Immature natural killer cell (primary cell): ENCODE measurements at regions not wholly inside any gene's neighbourhood (a gene's known extent, or its start where the extent isn't known, plus 50 kb on each side); places are given as distances from the start of the nearest gene placed in this dataset.

Experiments
- DNase-seq, 3 donors: peaks; one replicate each; pipeline ENCODE4 v3.0.0; 2022; ENCODE audit warnings: mixed read lengths in 1 of 3
- H3K27ac Mint-ChIP-seq, 6 donors: one replicate each; pipeline ENCODE4 v1.8.0; 2020; ENCODE audit warnings: mixed read lengths in 6 of 6, mild to moderate bottlenecking in 5 of 6, inconsistent platforms in 4 of 6, moderate library complexity in 3 of 6
- H3K27me3 Mint-ChIP-seq, 3 donors: one replicate each; pipeline ENCODE4 v1.8.0; 2020 to 2021; ENCODE audit warnings: low read depth in 3 of 3, mild to moderate bottlenecking in 3 of 3, mixed read lengths in 3 of 3, moderate library complexity in 3 of 3, inconsistent platforms in 1 of 3
- H3K36me3 Mint-ChIP-seq, 3 donors: one replicate each; pipeline ENCODE4 v1.8.0; 2020; ENCODE audit warnings: mixed read lengths in 3 of 3, inconsistent platforms in 2 of 3, mild to moderate bottlenecking in 2 of 3
- H3K4me1 Mint-ChIP-seq, 2 donors: one replicate each; pipeline ENCODE4 v1.8.0; 2020; ENCODE audit warnings: inconsistent platforms in 2 of 2, mild to moderate bottlenecking in 2 of 2, mixed read lengths in 2 of 2, moderate library complexity in 1 of 2
- H3K4me3 Mint-ChIP-seq, 5 donors: one replicate each; pipeline ENCODE4 v1.8.0; 2020; ENCODE audit warnings: mild to moderate bottlenecking in 5 of 5, mixed read lengths in 5 of 5, inconsistent platforms in 3 of 5, moderate library complexity in 3 of 5
- H3K9me3 Mint-ChIP-seq, 6 donors: one replicate each; pipeline ENCODE4 v1.8.0; 2020; ENCODE audit warnings: mild to moderate bottlenecking in 6 of 6, mixed read lengths in 6 of 6, inconsistent platforms in 4 of 6, moderate library complexity in 3 of 6

GRCh38 chr10:25661632-25662031 is 272.4 kb upstream of the MYO3A start:
- DNase-seq = no peak
- H3K36me3 Mint-ChIP-seq = no peaks in the 10 kb centered on the region
- H3K4me1 Mint-ChIP-seq = no peaks in the 10 kb centered on the region
- peaks cover 0 to 4% (median 2%) of the 10 kb centered on the region in 3 donors for H3K27me3 Mint-ChIP-seq
- peaks cover 3 to 18% (median 6%) of the 10 kb centered on the region in 6 donors for H3K9me3 Mint-ChIP-seq
- no peak overlapping the region for H3K27ac Mint-ChIP-seq
- H3K4me3 Mint-ChIP-seq = no peak overlapping the region

DNA sequence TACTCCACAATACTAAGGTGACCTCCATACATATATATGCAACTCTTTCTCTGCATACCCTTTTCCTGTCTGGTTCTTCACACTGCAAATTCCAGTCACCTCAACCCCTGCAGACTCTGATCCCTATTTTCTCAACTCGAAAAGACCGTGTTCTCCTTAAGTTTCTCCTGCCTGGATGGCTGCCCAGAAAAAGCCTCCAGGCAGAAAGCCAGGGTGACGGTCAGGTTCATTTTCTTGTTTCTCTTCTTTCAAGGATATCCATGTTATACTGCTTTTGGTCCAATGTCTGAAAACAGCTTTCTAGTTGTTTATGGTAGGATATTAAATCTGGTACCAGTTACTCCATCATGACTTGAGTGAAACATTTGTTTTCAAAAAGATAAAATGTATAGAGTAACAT is 267.8 kb upstream of the MYO3A start:
- Mint-ChIP-seq H3K9me3 (peaks cover 2 to 15% (median 7%) of the 10 kb centered on the region in 6 donors), H3K4me1 (no peaks in the 10 kb centered on the region), H3K4me3 (no peak overlapping the region), H3K36me3 (no peaks in the 10 kb centered on the region), H3K27me3 (peaks cover 0 to 4% (median 2%) of the 10 kb centered on the region in 3 donors), H3K27ac (no peak overlapping the region)
- no peak for DNase-seq

- peaks cover 0 to 4% (median 0%) of the 10 kb centered on the region in 3 donors for H3K27me3 Mint-ChIP-seq
- H3K4me3 Mint-ChIP-seq = no peak overlapping the region
- no peak overlapping the region for H3K27ac Mint-ChIP-seq
- no peaks in the 10 kb centered on the region for H3K36me3 Mint-ChIP-seq
- no peak for DNase-seq
- no peaks in the 10 kb centered on the region for H3K4me1 Mint-ChIP-seq
- peaks cover 0 to 16% (median 8%) of the 10 kb centered on the region in 6 donors for H3K9me3 Mint-ChIP-seq
Measured at GRCh38 chr10:25675204-25675603, 258.8 kb upstream of the MYO3A start.

DNA sequence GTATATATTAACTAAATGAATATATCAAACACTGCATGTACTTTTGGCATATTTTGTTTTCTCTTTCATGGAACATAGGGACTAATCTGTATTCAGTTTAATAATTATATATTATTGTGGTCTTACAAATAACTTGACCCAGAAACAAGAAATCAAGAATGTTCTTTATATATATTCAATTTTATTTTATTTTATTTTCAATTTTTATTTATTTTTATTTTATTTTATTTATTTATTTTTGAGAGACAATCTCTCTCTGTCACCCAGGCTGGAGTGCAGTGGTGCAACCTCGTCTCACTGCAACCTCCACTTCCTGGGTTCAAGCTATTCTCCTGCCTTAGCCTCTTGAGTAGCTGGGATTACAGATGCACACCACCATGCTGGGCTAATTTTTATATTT is 258.4 kb upstream of the MYO3A start:
- Mint-ChIP-seq H3K27me3 (peaks cover 0 to 4% (median 0%) of the 10 kb centered on the region in 3 donors), H3K9me3 (peaks cover 0 to 16% (median 8%) of the 10 kb centered on the region in 6 donors), H3K27ac (no peak overlapping the region), H3K36me3 (no peaks in the 10 kb centered on the region), H3K4me1 (no peaks in the 10 kb centered on the region), H3K4me3 (no peak overlapping the region)
- no peak for DNase-seq

DNA sequence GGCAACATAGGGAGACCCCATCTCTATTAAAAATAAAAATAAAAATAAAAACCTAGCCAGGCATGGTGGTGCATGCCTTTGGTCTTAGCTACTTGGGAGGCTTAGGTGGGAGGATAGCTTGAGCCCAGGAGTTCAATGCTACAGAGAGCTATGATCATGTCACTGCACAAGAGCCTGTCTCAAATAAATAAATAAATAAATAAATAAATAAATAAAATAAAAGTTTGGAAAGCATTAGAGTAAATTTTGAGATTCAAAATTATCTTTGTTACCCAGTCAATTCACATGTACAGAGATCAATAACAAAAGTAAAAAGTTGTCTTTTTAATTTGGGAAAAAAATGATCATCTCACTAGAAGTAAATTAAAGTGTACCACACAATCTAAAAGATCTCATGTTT is 255.8 kb upstream of the MYO3A start:
- Mint-ChIP-seq H3K9me3 (peaks cover 0 to 12% (median 6%) of the 10 kb centered on the region in 6 donors), H3K4me3 (no peak overlapping the region), H3K36me3 (no peaks in the 10 kb centered on the region), H3K27me3 (peaks cover 0 to 4% (median under 1%) of the 10 kb centered on the region in 3 donors), H3K4me1 (no peaks in the 10 kb centered on the region), H3K27ac (no peak overlapping the region)
- DNase-seq = no peak

- no peak for DNase-seq
- Mint-ChIP-seq H3K4me1 (no peaks in the 10 kb centered on the region), H3K4me3 (no peak overlapping the region), H3K9me3 (peaks cover 0 to 8% (median 6%) of the 10 kb centered on the region in 6 donors), H3K36me3 (no peaks in the 10 kb centered on the region), H3K27ac (no peak overlapping the region), H3K27me3 (peaks cover 0 to 4% (median 4%) of the 10 kb centered on the region in 3 donors)
Measured at GRCh38 chr10:25678666-25679065, 255.4 kb upstream of the MYO3A start.

- Mint-ChIP-seq H3K9me3 (peaks cover 0 to 4% (median 0%) of the 10 kb centered on the region in 6 donors), H3K4me1 (no peaks in the 10 kb centered on the region), H3K27me3 (peaks cover 0 to 7% (median 0%) of the 10 kb centered on the region in 3 donors), H3K27ac (no peak overlapping the region), H3K36me3 (no peaks in the 10 kb centered on the region), H3K4me3 (no peak overlapping the region)
- DNase-seq = no peak
Measured at GRCh38 chr10:25682203-25682851, 251.7 kb upstream of the MYO3A start.

DNA sequence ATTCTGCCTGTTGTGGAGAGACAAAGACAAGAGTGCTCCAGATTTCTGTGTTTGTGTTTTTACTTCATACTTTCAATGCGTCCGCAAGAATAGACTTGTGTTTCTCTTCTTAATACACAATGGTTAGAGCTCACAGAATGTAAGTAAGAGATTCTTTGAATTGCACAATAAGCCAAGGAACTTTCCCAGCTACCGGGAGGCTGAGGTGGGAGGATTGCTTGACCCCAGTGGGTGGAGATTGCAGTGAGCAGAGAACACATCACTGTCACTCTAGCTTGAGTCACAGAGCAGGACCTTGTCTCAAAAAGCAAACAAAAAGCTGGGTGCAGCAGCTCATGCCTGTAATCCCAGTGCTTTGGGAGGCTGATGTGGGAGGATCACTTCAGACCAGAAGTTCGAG is 250.7 kb upstream of the MYO3A start:
- DNase-seq = no peak
- H3K27me3 Mint-ChIP-seq = peaks cover 0 to 7% (median 0%) of the 10 kb centered on the region in 3 donors
- no peaks in the 10 kb centered on the region for H3K36me3 Mint-ChIP-seq
- no peaks in the 10 kb centered on the region for H3K4me1 Mint-ChIP-seq
- no peak overlapping the region for H3K27ac Mint-ChIP-seq
- H3K9me3 Mint-ChIP-seq = peaks cover 0 to 4% (median 0%) of the 10 kb centered on the region in 6 donors
- H3K4me3 Mint-ChIP-seq = no peak overlapping the region

DNA sequence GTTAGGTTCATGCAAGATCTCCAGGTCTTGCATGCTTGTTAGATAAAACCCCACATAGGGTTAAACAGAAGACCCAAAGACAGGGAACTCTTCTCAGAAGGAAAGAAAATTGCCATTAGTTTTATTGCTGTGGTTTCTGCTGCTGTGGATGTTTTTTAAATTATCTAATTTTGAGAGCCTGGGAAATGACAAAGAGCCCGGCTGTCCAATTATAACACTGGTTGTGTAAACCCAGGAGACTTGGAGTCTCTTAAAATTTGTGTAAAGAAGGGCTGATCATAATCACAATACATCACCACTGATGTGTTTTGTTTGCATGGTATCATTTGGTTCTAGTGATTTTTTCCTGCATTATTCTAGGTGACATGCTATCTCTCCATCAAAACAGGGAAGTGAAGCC is 246.5 kb upstream of the MYO3A start:
- peaks cover 0 to 7% (median 4%) of the 10 kb centered on the region in 3 donors for H3K27me3 Mint-ChIP-seq
- peaks cover 0 to 9% of the 10 kb centered on the region in 2 donors for H3K4me1 Mint-ChIP-seq
- H3K4me3 Mint-ChIP-seq = no peak overlapping the region
- no peaks in the 10 kb centered on the region for H3K36me3 Mint-ChIP-seq
- peaks cover 0 to 10% (median 0%) of the 10 kb centered on the region in 6 donors for H3K9me3 Mint-ChIP-seq
- DNase-seq = no peak
- no peak overlapping the region for H3K27ac Mint-ChIP-seq

GRCh38 chr10:25689346-25690100 is 244.5 kb upstream of the MYO3A start:
- no peak for DNase-seq
- Mint-ChIP-seq H3K27me3 (peaks cover 0 to 4% (median 1%) of the 10 kb centered on the region in 3 donors), H3K4me1 (peaks cover 0 to 16% of the 10 kb centered on the region in 2 donors), H3K4me3 (no peak overlapping the region), H3K27ac (no peak overlapping the region), H3K9me3 (peaks cover 0 to 7% (median 0%) of the 10 kb centered on the region in 6 donors), H3K36me3 (no peaks in the 10 kb centered on the region)

GRCh38 chr10:25692761-25693160 is 241.3 kb upstream of the MYO3A start:
- H3K4me1 Mint-ChIP-seq = peaks cover 9 to 27% of the 10 kb centered on the region in 2 donors
- H3K4me3 Mint-ChIP-seq = no peak overlapping the region
- DNase-seq = peak in 2 of 3 donors; percentile 12 to 26
- H3K9me3 Mint-ChIP-seq = peaks cover 0 to 6% (median 0%) of the 10 kb centered on the region in 6 donors
- H3K36me3 Mint-ChIP-seq = no peaks in the 10 kb centered on the region
- H3K27me3 Mint-ChIP-seq = peaks cover 0 to 5% (median 4%) of the 10 kb centered on the region in 3 donors
- no peak overlapping the region for H3K27ac Mint-ChIP-seq

DNA sequence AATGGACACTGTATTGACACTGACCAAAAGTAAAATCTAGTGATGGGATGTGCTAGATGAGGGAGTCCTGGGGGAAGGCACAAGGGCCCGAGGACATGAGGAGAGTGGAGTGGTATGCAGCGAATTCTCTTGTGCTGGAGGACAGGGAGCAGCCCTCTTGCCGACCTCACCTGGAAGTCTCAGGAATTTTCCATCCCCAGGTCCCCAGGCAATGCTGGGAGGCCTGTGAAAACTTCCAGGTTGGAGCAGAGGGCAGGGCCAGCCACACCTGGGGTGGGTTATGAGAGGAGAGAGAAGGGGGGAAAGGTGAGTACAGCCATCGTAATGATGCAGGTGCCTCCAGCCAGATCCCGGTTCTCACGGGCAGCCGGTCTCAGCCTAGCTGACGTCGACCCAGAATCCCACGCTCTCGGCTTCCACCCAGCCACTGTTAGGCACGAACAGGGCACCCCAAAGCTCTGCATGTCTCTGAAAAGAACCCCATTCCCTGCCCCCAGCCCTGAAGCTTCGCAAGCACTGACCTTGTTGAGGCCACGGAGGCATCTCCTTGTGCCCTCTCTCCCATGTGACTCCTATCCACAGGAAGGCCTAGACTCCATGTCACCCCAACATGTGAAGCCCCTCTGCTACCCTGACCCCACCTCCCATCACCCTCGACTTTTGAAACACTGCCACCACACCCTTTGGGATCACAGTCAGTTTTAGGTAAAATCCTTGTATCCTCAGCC is 239.7 kb upstream of the MYO3A start:
- DNase-seq = no peak
- no peak overlapping the region for H3K27ac Mint-ChIP-seq
- peaks cover 1 to 7% (median 3%) of the 10 kb centered on the region in 3 donors for H3K27me3 Mint-ChIP-seq
- peaks cover 9 to 27% of the 10 kb centered on the region in 2 donors for H3K4me1 Mint-ChIP-seq
- peak overlapping the region in 3 of 5 donors; percentile 15 to 35 (median 17) for H3K4me3 Mint-ChIP-seq
- H3K9me3 Mint-ChIP-seq = peaks cover 0 to 4% (median 0%) of the 10 kb centered on the region in 6 donors
- H3K36me3 Mint-ChIP-seq = no peaks in the 10 kb centered on the region

DNA sequence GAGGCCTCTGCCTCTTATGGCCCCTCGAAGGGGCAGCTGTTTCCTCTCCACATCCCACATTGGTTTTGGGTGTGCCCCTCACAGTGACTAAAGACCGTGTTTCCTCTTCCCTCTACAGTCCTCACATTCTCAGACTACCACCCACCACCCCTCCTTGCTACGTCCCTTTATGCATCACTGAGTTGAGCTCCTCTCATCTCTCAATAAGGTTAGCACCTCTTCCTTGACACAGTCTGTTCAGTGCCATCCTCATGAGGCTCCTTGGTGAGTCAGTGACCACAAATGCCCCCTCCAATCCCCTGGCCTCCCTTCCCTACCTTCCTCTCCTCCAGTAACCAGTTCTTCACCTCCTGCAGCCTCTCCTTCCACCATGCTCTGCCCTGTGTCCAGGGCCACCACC is 239.1 kb upstream of the MYO3A start:
- Mint-ChIP-seq H3K27me3 (peaks cover under 1 to 7% (median 3%) of the 10 kb centered on the region in 3 donors), H3K4me1 (peaks cover 9 to 27% of the 10 kb centered on the region in 2 donors), H3K4me3 (peak overlapping the region in 4 of 5 donors; percentile 13 to 35 (median 16)), H3K36me3 (no peaks in the 10 kb centered on the region), H3K9me3 (peaks cover 0 to 4% (median 0%) of the 10 kb centered on the region in 6 donors), H3K27ac (no peak overlapping the region)
- no peak for DNase-seq

DNA sequence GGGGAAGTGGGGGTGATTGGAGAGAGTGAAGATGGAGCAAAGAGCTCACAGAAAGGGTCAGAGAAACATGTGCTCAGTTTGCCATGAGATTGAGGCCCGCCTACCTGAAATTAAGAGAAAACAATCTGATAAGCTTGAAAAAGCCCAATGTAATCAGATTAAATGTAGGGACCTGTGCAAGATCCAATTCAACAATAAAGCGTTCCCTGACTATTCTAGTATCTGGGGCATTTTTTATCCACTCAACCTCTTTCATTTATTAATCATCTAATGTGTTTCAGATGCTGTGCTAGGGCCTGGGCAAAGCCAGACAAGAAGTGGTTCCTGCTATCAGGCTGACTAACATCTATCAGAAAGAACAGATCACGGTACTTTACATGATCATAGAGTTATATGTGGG is 238.4 kb upstream of the MYO3A start:
- peaks cover 9 to 27% of the 10 kb centered on the region in 2 donors for H3K4me1 Mint-ChIP-seq
- no peaks in the 10 kb centered on the region for H3K36me3 Mint-ChIP-seq
- H3K4me3 Mint-ChIP-seq = no peak overlapping the region
- peaks cover 0 to 7% (median 3%) of the 10 kb centered on the region in 3 donors for H3K27me3 Mint-ChIP-seq
- H3K27ac Mint-ChIP-seq = no peak overlapping the region
- peaks cover 0 to 4% (median 0%) of the 10 kb centered on the region in 6 donors for H3K9me3 Mint-ChIP-seq
- DNase-seq = no peak
